RPMI7951 (cell line): ENCODE measurements at regions not wholly inside any gene's neighbourhood (a gene's known extent, or its start where the extent isn't known, plus 50 kb on each side); places are given as distances from the start of the nearest gene placed in this dataset.

Experiments
- DNase-seq: peaks from one replicate; pipeline ENCODE4 v3.0.0-alpha.2; 2012; ENCODE audit warnings: low read depth

GRCh38 chr5:89733772-89734171 lies 675.8 kb downstream of the CETN3 start:
- DNase-seq: no peak

DNA sequence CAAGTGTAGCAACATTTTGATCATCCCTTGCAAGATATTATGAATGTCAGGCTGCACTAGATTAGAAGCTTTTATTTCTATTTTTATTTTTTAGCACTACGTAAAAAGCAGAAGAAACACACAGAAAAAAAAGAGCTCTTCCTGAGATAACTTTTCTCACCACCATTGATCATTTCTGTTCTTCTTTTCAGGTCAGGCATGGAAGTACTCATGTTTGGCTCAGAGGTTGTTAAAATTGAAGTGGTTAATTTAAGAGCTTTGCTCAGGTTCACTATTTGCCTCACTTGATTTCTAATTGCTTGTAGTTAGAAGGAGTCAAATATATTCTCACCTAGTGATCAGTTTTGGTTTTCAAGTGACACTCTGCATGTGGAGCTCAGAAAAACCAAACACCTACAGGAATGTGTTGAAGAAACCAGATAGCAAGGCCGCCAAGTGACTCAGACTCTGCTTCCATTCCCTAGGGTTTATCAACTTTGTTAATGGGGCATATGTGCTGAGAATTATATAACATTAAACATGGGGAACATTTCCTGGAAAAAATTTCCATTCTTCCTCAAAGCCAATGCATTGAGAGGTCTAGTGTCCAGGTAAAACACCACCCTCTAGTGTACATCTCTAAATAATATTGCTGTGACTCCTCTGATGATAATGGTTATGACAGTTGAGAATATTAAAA lies 679.8 kb downstream of the CETN3 start:
- DNase-seq: peak; percentile 21

DNA sequence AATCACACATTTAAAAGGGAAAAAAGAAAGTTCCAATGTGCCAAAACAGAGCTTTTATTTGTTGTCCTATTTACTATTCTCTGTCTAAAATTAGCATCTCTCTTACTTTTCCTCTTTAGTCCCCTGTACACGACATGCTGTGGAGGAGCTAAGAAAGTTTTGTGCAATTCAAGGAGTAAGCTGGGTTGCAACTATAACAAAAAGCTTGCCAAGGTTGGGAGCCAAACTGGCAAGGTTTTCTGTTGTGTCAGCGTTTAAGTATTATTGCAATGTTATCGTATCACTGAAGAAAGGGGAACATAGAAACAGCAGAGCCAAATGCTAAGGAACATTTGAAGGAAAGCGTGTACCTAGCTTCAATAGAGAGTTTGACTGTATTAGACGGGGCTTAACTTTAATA lies 680.8 kb downstream of the CETN3 start:
- no peak for DNase-seq

DNA sequence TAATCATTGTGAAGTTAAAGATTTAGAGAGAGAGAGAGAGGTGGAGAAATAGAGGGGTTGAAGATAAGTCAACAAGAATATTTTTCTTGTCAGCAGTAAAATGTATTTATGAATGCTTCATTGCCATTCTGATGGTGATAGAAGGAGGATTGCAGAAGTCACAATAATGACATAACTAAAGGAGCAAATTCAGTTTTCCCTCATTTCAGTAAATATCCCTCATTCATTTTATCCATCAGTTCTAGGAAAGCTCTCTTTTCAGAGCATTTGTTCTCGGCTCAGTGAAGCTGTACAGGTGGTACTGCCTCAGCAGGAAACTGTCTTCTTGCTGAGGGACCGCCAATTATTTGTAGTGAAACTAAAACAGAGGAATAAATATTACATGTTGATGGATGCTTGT lies 681.4 kb downstream of the CETN3 start:
- DNase-seq: no peak

GRCh38 chr5:89724379-89725095 lies 685.0 kb downstream of the CETN3 start:
- DNase-seq: no peak

DNA sequence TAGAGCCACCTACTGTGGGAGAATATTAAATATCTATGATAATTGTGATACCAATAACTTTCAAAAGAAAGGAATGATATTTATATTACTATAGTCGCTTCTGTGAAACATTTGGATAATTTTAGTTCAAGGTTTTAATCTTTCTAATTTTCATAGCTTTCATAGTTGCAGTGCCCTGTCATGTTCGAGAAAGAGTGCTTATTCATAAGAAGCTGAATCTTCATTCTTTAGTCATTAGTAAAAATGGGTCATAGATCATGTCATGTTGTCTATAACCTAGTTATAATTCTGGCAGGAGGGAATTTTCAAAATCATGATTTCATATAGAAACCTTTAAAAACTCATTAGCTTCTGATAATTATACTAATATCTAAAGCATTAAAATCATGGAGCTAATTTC lies 685.6 kb downstream of the CETN3 start:
- DNase-seq: no peak

GRCh38 chr5:89722538-89722937 lies 687.0 kb downstream of the CETN3 start:
- no peak for DNase-seq

DNA sequence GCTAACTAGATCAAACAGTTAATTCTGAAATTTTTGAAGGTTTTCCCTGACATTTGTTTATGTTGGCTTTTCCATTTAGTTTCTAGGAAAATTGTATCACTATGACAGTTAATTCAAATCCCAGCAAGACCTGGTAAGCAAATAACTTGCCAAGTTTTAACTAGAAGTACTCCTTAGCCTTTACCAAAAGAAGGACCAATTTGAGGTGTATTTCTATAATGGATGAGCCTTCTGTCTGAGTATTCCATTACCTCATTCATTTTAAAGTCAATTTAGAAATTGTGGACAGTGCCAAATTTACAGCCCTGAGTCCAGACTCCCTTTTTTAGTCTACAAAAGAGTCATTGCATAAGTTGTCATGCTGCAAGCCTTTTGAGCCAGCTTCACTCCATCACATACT lies 687.6 kb downstream of the CETN3 start:
- no peak for DNase-seq

GRCh38 chr5:89721353-89721752 lies 688.2 kb downstream of the CETN3 start:
- DNase-seq: no peak

GRCh38 chr5:89712134-89712700 lies 697.3 kb downstream of the CETN3 start:
- no peak for DNase-seq

- no peak for DNase-seq
Measured at GRCh38 chr5:89711526-89711925, 698.0 kb downstream of the CETN3 start.

DNA sequence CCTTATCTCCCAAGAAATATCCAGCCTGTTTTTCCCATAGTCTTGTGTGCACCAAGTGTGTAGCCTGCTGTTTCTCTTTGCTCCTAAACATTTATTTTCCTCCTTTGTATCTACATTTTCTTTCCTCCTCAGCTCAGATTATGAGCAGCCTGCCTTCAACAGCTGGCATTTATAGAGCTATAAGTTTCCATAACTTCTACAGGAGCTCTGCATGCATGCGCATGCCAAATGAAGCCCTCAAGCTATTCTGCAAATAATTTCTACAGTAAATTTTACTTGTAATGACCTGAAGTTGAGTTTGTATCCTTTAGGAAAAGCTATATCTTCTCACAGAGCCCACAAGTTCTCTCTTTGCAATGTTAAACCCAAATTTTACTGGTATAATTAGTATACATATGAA lies 699.5 kb downstream of the CETN3 start:
- no peak for DNase-seq

DNA sequence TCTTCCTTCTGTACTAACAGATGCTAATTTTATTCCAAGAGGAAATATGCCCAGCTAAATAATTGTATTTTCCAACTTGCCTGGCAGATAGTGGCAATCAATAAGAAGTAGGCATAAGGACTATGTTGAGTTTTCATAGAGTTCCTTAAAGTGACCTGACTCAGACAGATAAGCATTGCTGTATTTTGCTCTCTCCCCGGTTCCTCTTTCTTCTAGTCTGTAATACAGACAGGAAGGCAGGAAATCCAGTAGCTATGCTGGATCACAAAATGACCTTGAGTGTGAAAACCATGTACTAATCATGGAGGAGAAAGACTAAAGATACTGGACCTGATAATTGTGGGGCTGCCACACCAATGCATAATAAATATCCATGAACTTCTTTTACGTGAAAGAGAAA lies 701.7 kb downstream of the CETN3 start:
- no peak for DNase-seq

- no peak for DNase-seq
Measured at GRCh38 chr5:89706731-89707130, 702.8 kb downstream of the CETN3 start.

DNA sequence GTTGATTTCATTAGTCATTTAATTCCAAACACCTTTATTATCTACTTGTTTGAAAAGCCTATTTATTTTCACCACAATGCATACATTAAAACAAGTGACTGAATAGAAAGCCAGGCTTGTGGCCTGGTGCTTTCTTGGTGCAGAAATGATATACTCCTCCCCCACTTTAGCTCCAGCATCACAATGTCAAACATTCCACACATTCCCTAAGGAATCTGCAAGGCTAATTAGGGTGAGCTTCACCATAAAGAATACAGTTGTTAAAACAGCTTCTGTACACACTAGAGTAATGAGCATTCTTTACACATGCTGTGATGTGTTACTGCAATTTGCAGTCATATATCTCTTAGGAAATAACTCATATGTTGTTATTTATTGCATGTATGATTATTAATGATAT lies 705.7 kb downstream of the CETN3 start:
- peak; percentile 5 for DNase-seq

- DNase-seq: no peak
Measured at GRCh38 chr5:89698028-89698427, 711.5 kb downstream of the CETN3 start.

- DNase-seq: no peak
Measured at GRCh38 chr5:89697581-89697980, 712.0 kb downstream of the CETN3 start.

DNA sequence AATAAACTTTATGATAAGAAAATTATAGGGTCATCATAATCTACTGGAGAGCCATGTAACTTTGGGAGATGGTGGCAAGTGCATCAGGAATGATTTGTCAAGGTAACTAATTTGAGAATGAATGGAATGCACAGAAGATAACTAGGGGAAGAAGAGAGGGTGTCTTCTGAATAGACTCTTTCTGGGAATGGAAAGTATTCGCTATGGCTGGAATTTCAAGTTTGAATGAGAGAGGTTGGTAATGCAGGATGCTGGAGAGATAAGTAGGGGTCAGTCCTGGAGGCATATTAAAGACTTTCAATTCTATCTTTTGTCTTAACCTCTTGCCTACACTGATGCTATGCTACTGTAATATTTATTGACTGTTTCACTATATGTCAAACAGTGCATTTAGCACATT lies 714.2 kb downstream of the CETN3 start:
- no peak for DNase-seq

GRCh38 chr5:89694026-89694550 lies 715.5 kb downstream of the CETN3 start:
- no peak for DNase-seq

GRCh38 chr5:89690331-89690730 lies 719.2 kb downstream of the CETN3 start:
- DNase-seq: no peak

- DNase-seq: peak; percentile 2
Measured at GRCh38 chr5:89686081-89686765, 723.3 kb downstream of the CETN3 start.

DNA sequence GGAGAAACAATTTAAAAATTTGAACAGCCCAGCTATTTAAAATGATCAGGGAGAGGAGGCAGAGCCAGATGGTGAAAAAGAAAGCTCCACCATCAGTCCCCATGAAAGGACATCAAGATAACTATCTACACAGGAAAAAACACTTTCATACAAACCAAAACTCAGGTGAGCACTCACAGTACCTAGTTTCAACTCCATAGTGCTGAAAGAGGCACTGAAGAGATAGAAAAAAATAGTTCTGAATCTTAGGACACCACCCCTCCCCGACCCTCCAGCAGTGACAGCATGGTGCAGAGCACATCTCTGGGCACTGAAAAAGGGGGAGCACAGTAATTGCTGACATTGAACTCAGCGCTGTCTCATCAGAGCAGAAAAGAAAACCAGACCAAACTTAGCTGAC lies 732.9 kb downstream of the CETN3 start:
- no peak for DNase-seq

GRCh38 chr5:89673019-89673418 lies 736.5 kb downstream of the CETN3 start:
- DNase-seq: no peak
